RWPE2 (cell line): ENCODE measurements at regions not wholly inside any gene's neighbourhood (a gene's known extent, or its start where the extent isn't known, plus 50 kb on each side); places are given as distances from the start of the nearest gene placed in this dataset.

ENCODE experiments used
- ATAC-seq: fragments of 200-7000 bp; cut with Tn5 transposase; 3 replicates; pipeline ENCODE4 v1.9.1; 2021; ENCODE audit warnings: low read depth
- DNase-seq: peaks from one replicate; pipeline ENCODE4 v3.0.0-alpha.2; 2020; ENCODE audit warnings: low spot score
- H3K27ac ChIP-seq: fragments of 450-650 bp; 2 replicates; pipeline ENCODE4 v1.5.1; 2017; ENCODE audit warnings: mild to moderate bottlenecking; ENCODE audit not compliant: poor library complexity, severe bottlenecking
- H3K27me3 ChIP-seq: fragments of 250-450 bp; sonication (Bioruptor Pico); 2 replicates; pipeline ENCODE4 v1.5.1; 2021; ENCODE audit warnings: mild to moderate bottlenecking, moderate library complexity; ENCODE audit not compliant: insufficient read depth, poor library complexity, severe bottlenecking
- H3K36me3 ChIP-seq: fragments of 250-450 bp; sonication (Bioruptor Pico); 2 replicates; pipeline ENCODE4 v1.5.1; 2020; ENCODE audit warnings: low read depth, mild to moderate bottlenecking, moderate library complexity
- H3K4me1 ChIP-seq: fragments of 250-450 bp; sonication (Bioruptor Pico); 2 replicates; pipeline ENCODE4 v1.5.1; 2021; ENCODE audit warnings: mild to moderate bottlenecking, moderate library complexity; ENCODE audit not compliant: insufficient read depth, poor library complexity, severe bottlenecking
- H3K4me3 ChIP-seq: fragments of 250-450 bp; sonication (Bioruptor Pico); 2 replicates; pipeline ENCODE4 v1.5.1; 2021; ENCODE audit warnings: mild to moderate bottlenecking, moderate library complexity; ENCODE audit not compliant: severe bottlenecking
- H3K9me3 ChIP-seq: fragments of 250-450 bp; sonication (Bioruptor Pico); 2 replicates; pipeline ENCODE4 v1.5.1; 2021; ENCODE audit warnings: mild to moderate bottlenecking, moderate library complexity; ENCODE audit not compliant: severe bottlenecking
- TF ChIP-seq, protein P1 (sequence below): fragments of 450-650 bp; IDR thresholded peaks from one replicate; pipeline ENCODE4 v1.5.1; 2017; ENCODE audit warnings: mild to moderate bottlenecking, moderate library complexity; ENCODE audit not compliant: poor library complexity, severe bottlenecking

DNA sequence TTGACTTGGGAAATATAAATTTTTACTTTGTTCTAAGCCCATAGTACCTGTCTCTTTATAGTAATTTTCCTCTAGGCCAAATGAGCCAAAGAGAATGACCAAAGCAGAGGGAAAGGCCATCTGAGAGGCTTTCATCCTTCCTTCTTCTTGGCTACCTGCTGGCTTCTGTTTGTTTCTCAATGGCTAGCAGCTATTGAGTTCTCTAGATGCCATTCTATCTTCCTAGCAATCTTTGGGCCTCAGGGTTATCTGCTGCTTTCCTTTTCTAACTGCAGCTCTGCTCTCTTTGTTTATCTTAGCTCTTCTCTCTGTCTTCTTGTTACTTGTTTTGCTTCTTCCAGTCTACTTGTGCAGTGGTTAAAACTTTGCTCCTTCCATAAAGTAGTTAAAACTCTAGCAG lies 601.1 kb upstream of the NRXN1 start:
- no peak for DNase-seq
- H3K36me3 ChIP-seq, result no peaks in the 10 kb centered on the region
- TF ChIP-seq, protein P1, sequence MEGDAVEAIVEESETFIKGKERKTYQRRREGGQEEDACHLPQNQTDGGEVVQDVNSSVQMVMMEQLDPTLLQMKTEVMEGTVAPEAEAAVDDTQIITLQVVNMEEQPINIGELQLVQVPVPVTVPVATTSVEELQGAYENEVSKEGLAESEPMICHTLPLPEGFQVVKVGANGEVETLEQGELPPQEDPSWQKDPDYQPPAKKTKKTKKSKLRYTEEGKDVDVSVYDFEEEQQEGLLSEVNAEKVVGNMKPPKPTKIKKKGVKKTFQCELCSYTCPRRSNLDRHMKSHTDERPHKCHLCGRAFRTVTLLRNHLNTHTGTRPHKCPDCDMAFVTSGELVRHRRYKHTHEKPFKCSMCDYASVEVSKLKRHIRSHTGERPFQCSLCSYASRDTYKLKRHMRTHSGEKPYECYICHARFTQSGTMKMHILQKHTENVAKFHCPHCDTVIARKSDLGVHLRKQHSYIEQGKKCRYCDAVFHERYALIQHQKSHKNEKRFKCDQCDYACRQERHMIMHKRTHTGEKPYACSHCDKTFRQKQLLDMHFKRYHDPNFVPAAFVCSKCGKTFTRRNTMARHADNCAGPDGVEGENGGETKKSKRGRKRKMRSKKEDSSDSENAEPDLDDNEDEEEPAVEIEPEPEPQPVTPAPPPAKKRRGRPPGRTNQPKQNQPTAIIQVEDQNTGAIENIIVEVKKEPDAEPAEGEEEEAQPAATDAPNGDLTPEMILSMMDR, result no peak
- H3K4me1 ChIP-seq, result no peaks in the 10 kb centered on the region
- no peak overlapping the region for H3K4me3 ChIP-seq
- H3K27ac ChIP-seq, result no peak overlapping the region
- ATAC-seq, result no peak
- no peaks in the 10 kb centered on the region for H3K27me3 ChIP-seq
- H3K9me3 ChIP-seq, result no peaks in the 10 kb centered on the region

DNA sequence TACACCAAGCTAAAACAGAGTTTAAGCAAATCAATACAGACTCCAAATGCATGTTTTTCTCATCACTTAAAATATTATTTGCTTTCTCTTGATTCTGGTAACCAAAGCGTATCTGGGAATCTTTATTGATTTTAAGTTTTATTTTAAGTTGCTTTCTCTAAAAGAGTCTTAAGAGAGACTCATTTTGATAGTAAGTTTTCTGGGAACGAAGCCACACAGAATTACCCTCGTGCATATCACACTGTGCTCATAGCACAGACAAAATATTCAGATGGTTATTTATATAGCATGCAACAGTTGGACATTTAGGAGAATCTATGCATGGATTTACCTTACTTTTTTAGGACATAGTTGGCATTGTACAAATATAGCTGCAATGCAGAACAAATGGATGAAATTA lies 597.5 kb upstream of the NRXN1 start:
- Histone ChIP-seq H3K27ac (no peak overlapping the region), H3K27me3 (no peaks in the 10 kb centered on the region), H3K4me1 (no peaks in the 10 kb centered on the region), H3K36me3 (no peaks in the 10 kb centered on the region), H3K9me3 (no peaks in the 10 kb centered on the region), H3K4me3 (no peak overlapping the region)
- ATAC-seq, result no peak
- TF ChIP-seq, protein P1, result no peak
- no peak for DNase-seq

DNA sequence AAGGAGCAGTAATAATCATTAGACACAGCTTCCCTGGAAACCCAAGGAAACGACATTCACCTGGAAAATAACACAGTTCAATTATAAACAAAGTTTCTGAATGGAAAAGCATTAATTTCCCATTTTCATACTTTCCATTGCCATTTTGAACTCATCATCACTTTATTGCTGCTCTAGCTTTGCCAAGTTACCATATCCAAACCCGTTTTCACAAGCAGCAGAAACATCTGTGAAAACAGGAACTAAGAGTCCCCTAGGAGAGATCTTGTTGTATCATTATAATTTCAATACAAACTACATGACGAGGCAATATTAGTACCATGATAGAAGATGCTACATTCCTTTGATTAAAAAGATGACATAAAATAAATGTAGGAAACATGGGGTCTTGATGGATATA lies 597.0 kb upstream of the NRXN1 start:
- Histone ChIP-seq H3K4me3 (no peak overlapping the region), H3K27me3 (no peaks in the 10 kb centered on the region), H3K4me1 (no peaks in the 10 kb centered on the region), H3K36me3 (no peaks in the 10 kb centered on the region), H3K27ac (no peak overlapping the region), H3K9me3 (no peaks in the 10 kb centered on the region)
- TF ChIP-seq, protein P1, result no peak
- ATAC-seq (no peak), DNase-seq (no peak)

DNA sequence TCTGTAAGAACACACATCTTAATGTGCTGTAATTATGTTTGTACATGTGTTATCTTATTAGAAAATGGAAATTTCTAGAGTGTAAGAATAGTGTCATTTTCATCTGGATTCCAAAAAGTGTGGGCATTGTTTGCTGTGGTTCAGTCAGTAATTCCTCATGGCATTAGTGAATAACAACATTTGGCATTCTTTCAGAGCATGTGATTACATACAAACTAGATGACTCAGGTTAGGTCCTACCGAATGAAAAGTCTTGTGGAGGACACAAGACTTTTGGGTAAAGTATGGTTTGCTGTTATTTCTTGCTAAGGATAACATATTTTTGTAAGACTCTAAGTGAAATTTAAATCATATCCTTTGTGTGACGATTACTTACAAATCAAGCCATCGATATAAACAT lies 593.1 kb upstream of the NRXN1 start:
- Histone ChIP-seq H3K9me3 (no peaks in the 10 kb centered on the region), H3K36me3 (no peaks in the 10 kb centered on the region), H3K27me3 (no peaks in the 10 kb centered on the region), H3K27ac (no peak overlapping the region), H3K4me3 (no peak overlapping the region), H3K4me1 (no peaks in the 10 kb centered on the region)
- DNase-seq, result no peak
- TF ChIP-seq, protein P1, result no peak
- ATAC-seq, result no peak

DNA sequence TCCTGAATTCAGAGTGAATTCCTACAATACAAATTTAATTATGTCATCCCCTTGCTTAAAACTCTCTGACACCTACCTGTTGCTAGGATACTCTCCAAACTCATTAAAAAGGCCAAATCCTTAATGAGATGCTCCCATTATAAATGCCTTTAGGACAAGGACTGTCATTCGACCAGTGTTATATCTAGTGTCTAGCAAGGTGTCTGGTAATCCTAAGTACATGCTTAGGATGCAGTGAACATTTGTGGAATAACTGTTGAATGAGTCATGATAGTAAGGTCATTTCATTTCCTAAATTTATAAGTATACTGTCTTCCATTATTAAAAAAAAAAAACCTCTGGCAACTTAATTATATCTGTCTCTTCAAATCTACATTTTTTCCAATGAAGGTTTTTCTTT lies 588.9 kb upstream of the NRXN1 start:
- ATAC-seq, result peak; percentile 57; the same call in 1 of the 3 replicates
- Histone ChIP-seq H3K4me1 (no peaks in the 10 kb centered on the region), H3K9me3 (no peaks in the 10 kb centered on the region), H3K36me3 (no peaks in the 10 kb centered on the region), H3K4me3 (no peak overlapping the region), H3K27ac (no peak overlapping the region), H3K27me3 (no peaks in the 10 kb centered on the region)
- TF ChIP-seq, protein P1, result no peak
- no peak for DNase-seq
